ENCODE measurements at regions not wholly inside any gene's neighbourhood (a gene's known extent, or its start where the extent isn't known, plus 50 kb on each side); places are given as distances from the start of the nearest gene placed in this dataset.

GRCh38 chr6:170160031-170160627 is 130.7 kb downstream of the DLL1 start:
- no peak for DNase-seq

DNA sequence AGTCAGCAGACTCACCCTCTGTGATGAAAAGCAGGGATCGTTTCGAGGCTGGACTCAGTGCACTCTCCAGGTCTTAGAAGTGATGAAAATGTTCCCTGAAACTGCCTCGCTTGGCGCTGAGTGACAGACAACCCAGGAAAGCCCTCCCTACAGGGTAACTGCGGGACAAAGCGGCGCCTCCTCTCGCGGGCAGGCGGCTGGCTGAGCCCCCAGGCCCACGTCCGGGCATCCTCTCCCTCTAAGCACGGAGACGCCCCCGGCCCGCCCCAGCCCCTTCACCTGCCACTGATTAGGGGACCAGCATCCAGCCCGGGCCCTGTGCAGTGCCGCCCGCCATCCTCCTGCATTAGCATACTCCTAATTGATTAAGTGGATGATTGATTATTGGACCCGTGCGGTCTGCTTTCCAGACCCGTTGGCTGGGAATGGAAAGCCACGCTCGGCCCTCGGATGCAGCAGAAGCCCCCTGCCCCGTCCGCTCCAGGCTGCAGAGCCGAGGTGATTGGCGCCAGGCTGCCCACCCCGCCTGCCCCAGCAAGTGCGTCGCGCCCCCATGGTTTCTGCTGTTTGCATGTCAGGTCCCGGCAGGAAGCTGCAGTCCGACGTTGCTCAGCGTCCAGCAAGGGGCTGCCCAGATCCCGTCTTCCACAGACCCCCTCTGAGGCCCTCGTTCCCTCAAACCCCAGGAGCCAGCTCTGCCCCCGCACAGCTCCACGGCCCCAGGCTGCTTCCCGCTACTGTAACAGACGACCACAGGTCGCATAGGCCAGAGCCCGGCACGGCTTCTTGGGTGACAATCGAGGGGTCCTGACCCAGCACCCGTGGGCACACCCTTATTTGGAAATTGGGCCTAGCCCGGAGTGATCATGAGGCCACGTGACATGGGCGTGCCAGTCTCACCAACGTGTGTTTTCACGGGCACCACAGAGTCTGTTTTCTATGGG is 131.6 kb downstream of the DLL1 start:
- no peak for DNase-seq

DNA sequence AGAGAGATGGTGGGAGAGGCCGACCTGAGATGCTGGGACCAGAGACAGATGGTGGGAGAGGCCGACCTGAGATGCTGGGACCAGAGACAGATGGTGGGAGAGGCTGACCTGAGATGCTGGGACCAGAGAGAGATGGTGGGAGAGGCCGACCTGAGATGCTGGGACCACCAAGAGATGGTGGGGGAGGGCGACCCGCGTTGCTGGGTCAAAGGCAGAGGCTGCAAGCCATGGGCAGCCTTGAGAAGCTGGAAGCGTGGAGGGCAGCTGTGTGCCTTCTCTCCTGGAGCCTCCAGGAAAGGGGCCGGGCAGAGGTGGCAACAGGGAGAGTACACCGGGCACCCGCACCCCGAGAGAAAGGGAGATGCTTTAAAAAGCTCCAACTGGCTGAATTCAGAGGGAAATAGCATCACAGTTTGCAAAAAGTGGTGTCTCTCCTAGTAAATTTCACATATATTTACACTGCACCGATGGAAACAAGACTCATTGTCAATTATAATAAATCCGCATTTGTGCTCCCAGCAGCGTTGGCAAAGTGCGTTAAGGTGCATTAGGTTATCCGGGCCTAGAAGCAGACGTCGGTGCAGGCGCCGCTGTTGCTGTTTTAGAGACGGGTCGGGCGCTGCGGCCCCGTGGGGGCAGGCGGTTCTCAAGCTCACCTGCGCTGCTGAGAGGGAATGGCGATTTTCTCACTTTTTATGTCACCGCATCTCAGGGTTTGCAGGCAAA is 132.4 kb downstream of the DLL1 start:
- DNase-seq, result no peak

GRCh38 chr6:170157567-170158218 is 133.2 kb downstream of the DLL1 start:
- DNase-seq, result no peak

DNA sequence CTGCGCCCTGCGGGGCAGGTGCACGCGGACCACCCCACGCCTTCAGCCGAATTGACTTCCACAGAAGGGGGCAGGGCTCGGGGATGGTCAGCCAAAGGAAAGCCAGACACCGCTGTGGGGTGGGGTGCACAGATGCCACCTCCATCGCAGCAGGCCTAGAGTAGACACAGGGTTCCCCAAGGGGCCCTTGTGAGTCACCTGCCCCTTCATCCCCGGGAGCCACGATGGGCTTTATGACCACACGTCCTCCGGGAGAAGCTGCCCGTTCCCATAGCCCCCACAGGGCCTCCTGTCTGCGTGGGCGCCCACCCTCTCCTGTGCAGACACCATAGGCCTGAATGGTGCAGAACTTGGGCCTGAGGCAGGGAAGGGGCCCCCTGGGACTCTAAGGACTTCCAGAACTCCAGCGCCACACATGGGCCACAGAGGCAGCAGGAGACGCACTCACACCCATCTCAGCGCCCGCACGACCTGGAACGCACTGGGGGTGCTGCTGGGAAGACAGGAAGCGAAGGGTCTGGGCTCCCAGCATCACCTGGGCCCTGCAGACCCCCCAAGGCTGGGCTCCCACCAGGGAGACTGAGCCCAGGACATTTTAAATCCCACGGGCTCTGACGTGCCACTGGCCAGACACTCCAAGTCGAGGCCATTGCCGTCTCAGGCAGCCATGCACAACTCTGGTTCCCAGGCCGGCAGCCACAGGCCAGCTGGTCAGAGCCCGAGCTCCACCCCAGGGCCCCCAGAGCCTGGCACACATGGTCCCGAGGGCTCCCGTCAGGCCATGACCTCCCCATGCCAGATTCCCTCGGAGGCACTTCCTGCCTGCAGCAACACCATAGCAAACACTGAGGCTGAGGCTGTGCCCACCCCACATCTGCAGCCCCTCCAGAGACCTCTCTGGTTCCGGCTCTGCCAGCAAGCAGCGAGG is 134.2 kb downstream of the DLL1 start:
- DNase-seq, result no peak

DNA sequence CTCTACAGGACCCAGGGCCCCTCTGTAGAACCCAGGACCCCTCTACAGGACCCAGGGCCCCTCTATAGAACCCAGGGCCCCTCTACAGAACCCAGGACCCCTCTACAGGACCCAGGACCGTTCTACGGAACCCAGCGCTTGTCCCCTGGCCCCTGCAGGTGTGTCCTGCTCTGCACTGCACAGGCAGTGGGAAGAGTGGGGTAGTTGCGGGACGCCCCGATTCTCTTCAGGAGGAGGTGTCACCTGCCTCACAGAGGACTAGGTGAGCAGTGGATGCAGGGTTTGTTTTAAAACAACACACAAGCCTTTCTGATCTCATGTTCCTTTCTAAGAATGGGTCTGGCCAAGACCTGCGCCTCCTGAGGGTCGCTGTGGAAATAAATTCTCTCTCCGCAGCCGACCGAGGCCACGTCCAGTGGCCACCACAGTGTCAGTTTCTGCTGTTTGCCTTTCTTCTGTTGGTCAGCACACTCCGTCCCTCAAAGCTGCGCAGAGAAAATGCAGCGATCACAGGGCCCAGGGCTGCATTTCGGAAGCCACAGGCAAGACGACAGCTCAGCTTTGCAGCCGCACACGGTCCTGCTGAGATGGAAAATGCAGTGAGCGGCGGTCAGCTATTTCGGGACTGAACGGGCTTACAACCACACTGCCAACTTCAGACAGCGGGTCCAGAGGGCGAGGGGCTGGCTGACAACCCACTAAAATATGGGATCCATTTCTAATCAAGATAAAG is 135.2 kb downstream of the DLL1 start:
- no peak for DNase-seq

DNA sequence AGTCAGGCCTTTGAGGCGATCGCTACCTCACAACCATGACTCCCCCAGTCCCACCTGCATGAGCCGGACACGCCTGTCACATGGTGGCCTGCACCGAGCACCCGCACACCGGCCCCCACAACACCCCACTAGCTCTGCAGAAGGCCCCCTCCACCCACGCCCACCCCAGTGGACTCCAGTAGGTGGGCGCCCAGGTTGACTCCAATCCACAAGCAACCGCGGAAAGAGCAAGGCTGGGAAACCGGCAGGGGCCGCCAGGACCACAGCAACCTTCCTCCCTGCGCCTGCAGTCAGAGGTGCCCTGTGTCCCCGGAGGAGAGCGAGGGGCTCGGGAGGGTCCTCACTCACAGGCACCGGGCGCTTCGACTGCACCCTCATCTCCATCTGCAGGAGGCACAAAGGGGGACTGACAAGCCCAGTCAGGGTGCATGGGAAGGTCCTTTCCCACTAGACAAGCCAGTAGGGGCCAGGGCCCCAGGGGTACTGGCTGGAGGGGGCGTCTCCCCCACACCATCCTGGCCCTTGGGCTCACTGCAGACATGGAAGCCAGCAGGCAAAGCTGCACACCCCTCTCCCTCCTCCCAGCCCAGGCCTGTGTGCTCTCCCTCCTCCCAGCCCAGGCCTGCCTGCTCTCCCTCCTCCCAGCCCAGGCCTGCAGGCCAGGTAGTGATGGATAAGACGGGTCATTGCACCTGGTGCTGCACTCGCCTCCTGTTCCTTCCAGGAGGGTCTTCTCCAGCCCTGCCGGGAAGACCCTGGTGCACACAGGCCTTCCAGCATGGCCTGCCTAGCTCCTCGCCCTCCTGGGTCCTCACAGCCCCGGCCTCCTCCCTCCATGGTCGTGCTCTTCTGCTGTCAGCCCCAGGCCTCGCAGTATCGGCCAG is 137.2 kb downstream of the DLL1 start:
- DNase-seq, result no peak

- DNase-seq, result no peak
Observed at GRCh38 chr6:170152989-170153388, 137.9 kb downstream of the DLL1 start.

DNA sequence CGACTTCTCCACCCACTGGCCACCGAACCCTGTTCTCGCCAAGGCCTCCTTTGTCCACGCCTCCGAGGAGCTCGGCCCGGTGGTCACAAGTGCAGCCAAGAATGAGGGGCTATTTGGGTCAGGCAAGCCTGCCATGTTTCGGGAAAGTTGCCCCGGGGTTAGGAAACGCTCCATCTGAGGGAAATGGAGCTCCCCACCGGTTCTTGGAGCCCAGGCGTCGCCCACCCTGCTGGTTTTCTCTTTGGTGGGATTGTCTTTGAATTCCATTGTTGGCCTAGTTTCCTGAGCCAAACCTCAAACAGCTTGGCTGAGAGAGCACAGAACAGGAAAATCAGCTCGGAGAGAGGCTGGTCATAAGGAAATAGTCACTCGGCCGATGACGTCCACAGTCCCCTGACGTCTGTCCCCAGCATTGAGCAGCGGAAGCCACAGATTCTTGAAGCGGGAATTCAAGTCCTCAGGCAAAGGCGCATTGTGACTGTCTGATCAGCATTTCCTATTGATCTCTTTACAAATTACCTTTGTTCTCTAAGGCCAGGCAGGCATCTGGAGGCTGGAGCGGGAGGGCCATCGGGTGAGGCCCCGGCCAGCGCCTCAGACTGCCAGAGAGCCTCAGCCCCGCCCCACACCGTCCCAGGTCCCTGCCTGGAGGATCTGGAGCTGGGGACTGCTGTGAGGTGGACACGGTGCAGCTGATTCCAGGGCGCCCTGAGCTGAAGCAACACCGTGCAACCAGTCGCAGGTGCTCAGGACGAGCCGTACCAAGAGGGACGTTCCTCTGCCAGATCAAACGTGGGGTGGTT is 138.6 kb downstream of the DLL1 start:
- no peak for DNase-seq

DNA sequence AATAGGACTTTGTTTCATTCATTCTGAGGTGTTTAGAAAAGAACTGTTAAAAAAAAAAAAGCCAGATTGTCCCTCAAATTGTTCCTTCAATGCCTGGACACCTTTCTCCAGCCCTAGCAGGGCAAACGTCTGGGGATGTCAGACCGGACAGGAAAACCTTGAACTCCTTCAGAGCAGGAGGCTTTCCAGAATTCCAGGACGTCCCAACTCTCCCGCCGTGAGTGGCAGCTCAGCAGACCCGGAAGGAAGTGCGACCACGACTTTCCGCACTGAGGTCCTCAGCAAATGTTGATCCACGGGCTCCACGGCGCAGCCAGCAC is 139.1 kb downstream of the DLL1 start:
- DNase-seq, result no peak

- no peak for DNase-seq
Observed at GRCh38 chr6:170151321-170151771, 139.5 kb downstream of the DLL1 start.

DNA sequence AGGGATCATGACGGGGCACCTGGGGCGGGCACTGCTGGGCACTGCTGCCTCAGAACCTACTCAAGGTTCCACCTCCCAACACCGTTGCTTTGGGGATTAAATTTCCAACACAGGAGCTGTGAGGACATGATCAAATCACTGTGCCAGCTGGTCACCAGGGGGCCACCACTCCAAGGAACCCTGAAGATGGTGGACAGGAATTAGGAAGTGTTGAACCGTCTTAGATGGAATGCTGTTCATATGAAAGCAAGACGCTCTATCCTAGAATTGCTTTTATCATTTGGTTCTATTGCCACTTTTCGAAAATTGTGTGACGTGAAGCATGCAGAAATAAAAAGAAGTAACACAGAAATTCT is 140.3 kb downstream of the DLL1 start:
- DNase-seq, result no peak

DNA sequence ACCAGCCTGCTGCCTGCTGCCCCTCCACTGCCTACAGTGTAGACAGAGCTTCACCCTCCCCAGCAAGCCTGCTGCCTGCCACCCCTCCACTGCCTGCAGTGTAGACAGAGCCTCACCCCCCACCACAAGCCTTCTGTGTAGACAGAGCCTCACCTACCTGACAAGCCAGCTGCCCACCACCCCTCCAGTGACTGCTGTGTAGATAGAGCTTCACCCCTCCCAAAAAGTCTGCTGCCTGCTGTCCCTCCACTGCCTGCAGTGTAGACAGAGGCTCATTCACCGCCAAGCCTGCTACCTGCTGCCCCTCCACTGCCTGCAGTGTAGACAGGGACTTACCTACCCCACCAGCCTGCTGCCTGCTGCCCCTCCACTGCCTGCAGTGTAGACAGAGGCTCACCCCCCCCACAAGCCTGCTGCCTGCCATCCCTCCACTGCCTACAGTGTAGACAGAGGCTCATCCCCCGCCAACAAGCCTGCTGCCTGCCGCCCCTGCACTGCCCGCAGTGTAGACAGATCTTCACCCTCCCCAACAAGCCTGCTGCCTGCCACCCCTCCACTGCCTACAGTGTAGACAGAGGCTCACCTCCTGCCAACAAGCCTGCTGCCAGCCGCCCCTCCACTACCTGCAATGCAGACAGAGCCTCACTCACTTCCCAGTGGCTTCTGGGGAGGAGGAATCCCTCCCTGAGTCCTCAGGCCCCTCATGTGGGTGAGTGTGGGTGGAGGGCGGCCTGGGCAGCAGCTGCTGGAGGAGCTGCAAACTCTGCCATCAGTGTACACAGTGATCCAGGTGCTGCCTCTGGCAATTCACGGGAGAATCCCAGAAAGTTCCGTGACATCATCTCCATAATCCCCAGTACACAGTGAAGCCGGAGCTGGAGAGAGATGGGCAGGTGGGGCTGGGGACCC is 140.9 kb downstream of the DLL1 start:
- DNase-seq, result no peak

- DNase-seq, result no peak
Observed at GRCh38 chr6:170148709-170149470, 142.0 kb downstream of the DLL1 start.

DNA sequence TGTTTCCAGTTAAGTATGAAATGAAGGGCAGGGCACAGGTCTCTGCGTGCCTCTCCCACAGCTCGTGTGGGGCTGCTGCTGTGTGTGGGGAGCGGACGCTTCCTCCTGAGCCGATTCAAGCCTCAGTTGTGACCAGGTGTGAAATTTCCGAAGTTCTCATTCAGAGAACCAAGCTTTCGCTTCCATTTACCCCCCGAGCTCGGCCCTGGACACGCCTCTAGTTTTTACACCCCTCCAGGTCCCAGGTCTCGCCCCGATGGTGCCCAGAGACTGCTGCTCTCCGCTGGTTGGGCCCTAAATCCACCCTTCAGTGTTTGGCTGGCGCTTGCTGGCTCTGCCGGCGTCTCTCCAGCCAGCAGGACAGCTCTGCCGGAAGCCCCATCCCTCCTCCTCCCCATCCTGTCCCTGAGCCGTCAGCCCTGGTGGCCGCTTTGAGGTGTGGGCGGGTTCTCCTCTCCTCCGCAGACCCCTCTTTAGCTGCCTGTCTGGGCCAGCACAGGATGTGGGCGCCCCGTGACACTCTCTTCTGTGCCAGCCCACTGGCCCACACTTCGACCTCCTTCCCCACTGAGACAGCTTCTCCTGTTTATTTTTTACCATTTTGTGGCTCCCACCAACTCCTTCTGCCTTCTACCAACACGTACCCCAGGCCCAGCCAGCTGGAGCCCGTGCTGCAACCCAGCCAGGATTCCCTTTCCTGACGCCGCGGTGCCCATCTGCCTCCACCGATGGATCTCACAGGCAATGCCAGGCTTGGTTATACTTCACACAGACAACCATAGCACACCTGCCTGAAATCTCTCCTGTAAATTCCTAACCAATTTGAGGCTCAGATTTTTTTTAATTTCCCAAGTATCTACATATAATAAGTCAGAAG is 142.8 kb downstream of the DLL1 start:
- peak; percentile 30 for DNase-seq

DNA sequence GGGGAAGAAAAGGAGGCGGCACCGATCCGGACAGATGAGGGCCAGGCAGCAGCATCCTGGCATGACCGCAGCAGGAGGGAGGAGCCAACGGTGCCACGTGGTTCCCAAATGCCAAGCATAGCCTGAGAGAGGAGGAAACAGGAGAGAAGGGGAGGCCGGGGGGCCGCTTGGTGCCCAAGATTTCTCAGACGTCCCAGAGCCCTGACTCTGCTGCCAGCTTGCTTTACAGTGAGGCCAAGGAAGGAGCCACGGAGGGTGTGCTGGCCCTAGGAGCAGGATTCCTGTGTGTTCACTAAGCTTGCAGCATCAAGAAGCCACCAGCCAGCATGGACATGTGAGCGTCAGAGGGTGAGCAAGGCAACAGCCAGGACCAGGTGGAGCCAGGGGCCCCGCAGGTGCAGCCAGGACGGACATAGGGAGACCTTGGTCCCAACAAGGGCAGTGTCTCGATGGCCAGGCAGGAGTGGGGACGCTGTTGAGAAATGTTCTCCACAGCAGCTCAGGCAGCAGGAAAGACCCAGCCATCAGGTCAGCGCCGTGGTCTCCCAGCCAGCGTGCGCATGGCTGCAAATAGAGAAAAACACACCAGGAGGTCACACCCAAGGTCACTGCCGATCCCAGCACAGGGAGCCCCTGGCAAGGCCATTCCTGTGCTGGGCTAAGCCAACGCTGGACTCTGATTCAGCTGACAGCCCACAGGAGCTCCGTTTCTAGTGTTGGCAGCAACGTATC is 143.7 kb downstream of the DLL1 start:
- no peak for DNase-seq
